CD8-positive, alpha-beta memory T cell (primary cell): ENCODE measurements at regions not wholly inside any gene's neighbourhood (a gene's known extent, or its start where the extent isn't known, plus 50 kb on each side); places are given as distances from the start of the nearest gene placed in this dataset.

Experiments
- CTCF ChIA-PET: fragments of 350-600 bp; sonication (Branson Sonifier 250); formaldehyde crosslinking; loops from one replicate; lab custom pipeline; 2021; ENCODE audit warnings: antibody characterized with exemption; lab: Charles Lee
- POLR2A ChIA-PET: fragments of 350-600 bp; sonication (Branson Sonifier 250); formaldehyde crosslinking; loops from one replicate; lab custom pipeline; 2021; ENCODE audit warnings: antibody characterized with exemption; lab: Charles Lee
- DNase-seq, 5 donors: peaks; one replicate each; pipeline versions ENCODE4 v3.0.0 to v3.0.0-alpha.2; 2020 to 2022; ENCODE audit warnings: mixed read lengths in 1 of 5
- H3K27ac ChIP-seq: one replicate; pipeline ENCODE4 v1.7.0; 2013; ENCODE audit warnings: low read depth, mild to moderate bottlenecking, low read length, moderate library complexity
- H3K27me3 ChIP-seq: 2 replicates; pipeline ENCODE4 v1.7.0; 2013; ENCODE audit warnings: low read length, mild to moderate bottlenecking; ENCODE audit not compliant: insufficient read depth, poor library complexity, severe bottlenecking
- H3K36me3 ChIP-seq: 2 replicates; pipeline ENCODE4 v1.7.0; 2013; ENCODE audit warnings: mild to moderate bottlenecking, low read length, moderate library complexity; ENCODE audit not compliant: insufficient read depth
- H3K4me1 ChIP-seq: 2 replicates; pipeline ENCODE4 v1.7.0; 2013; ENCODE audit warnings: mild to moderate bottlenecking, low read length, moderate library complexity; ENCODE audit not compliant: insufficient read depth
- H3K4me3 ChIP-seq: 2 replicates; pipeline ENCODE4 v1.7.0; 2013; ENCODE audit warnings: mild to moderate bottlenecking, low read length
- H3K9me3 ChIP-seq: 2 replicates; pipeline ENCODE4 v1.7.0; 2013; ENCODE audit warnings: mild to moderate bottlenecking, low read length
- H3K27ac Mint-ChIP-seq, 8 donors: one replicate each; pipeline ENCODE4 v1.8.0; 2020 to 2021; ENCODE audit warnings: mixed read lengths in 8 of 8, mild to moderate bottlenecking in 6 of 8, inconsistent platforms in 3 of 8, moderate library complexity in 3 of 8
- H3K27me3 Mint-ChIP-seq, 2 donors: one replicate each; pipeline ENCODE4 v1.8.0; 2020 to 2021; ENCODE audit warnings: mixed read lengths in 2 of 2, mild to moderate bottlenecking in 1 of 2, moderate library complexity in 1 of 2
- H3K36me3 Mint-ChIP-seq, 3 donors: one replicate each; pipeline ENCODE4 v1.8.0; 2020 to 2021; ENCODE audit warnings: mixed read lengths in 3 of 3, inconsistent platforms in 1 of 3, mild to moderate bottlenecking in 1 of 3
- H3K4me1 Mint-ChIP-seq, 3 donors: one replicate each; pipeline ENCODE4 v1.8.0; 2020 to 2021; ENCODE audit warnings: mixed read lengths in 3 of 3, inconsistent platforms in 1 of 3, mild to moderate bottlenecking in 1 of 3
- H3K4me3 Mint-ChIP-seq, 7 donors: one replicate each; pipeline ENCODE4 v1.8.0; 2020 to 2021; ENCODE audit warnings: mixed read lengths in 7 of 7, mild to moderate bottlenecking in 6 of 7, moderate library complexity in 4 of 7, inconsistent platforms in 2 of 7
- H3K9me3 Mint-ChIP-seq, 5 donors: one replicate each; pipeline ENCODE4 v1.8.0; 2020 to 2022; ENCODE audit warnings: mixed read lengths in 5 of 5, mild to moderate bottlenecking in 3 of 5, moderate library complexity in 2 of 5, inconsistent platforms in 1 of 5

GRCh38 chr10:129253865-129254179 is 213.2 kb upstream of the MGMT start:
- H3K27ac ChIP-seq, result no peak overlapping the region
- H3K27me3 ChIP-seq, result no peaks in the 10 kb centered on the region
- CTCF ChIA-PET, result no interaction called here
- POLR2A ChIA-PET, result no interaction called here
- H3K9me3 ChIP-seq, result no peaks in the 10 kb centered on the region
- no peaks in the 10 kb centered on the region for H3K36me3 ChIP-seq
- Mint-ChIP-seq H3K27ac (no peak overlapping the region), H3K4me1 (no peaks in the 10 kb centered on the region), H3K4me3 (no peak overlapping the region), H3K9me3 (peaks cover 0 to 5% (median 0%) of the 10 kb centered on the region in 5 donors), H3K27me3 (peaks cover 9 to 19% of the 10 kb centered on the region in 2 donors), H3K36me3 (no peaks in the 10 kb centered on the region)
- no peaks in the 10 kb centered on the region for H3K4me1 ChIP-seq
- no peak for DNase-seq
- H3K4me3 ChIP-seq, result no peak overlapping the region

DNA sequence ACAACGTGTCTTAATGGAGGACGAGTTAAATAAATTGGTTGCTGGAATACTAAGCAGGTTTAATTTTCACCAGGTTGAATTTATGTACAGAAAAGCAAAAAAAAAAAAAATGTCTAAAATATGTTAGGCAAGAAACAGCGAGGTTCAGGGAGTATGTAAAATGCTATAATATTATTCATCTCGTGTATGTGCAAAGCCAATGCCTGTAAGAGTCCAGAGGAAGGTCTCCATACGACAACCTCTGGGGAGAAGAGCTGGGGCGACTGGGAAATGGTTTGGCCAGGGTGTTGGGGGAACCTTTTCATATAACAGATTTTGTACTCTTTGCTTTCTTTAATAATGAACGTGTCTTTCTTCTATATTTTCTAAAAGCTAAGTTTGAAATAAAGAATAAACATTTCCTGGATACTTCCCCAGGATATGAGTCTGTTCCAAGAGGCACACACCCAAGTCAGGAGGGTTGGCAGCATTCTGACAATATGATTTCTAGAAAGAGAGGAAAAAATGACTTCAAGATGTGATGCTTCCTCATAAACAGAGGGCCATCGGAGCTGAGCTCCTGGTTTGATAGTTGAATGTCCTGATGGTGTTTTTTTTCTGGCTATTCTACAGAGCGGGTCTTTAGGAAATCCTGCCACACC is 208.6 kb upstream of the MGMT start:
- Mint-ChIP-seq H3K36me3 (no peaks in the 10 kb centered on the region), H3K9me3 (no peaks in the 10 kb centered on the region), H3K27ac (no peak overlapping the region), H3K4me3 (no peak overlapping the region), H3K27me3 (peaks cover 5 to 6% of the 10 kb centered on the region in 2 donors), H3K4me1 (no peaks in the 10 kb centered on the region)
- no peaks in the 10 kb centered on the region for H3K9me3 ChIP-seq
- no peak for DNase-seq
- no peak overlapping the region for H3K27ac ChIP-seq
- H3K4me1 ChIP-seq, result no peaks in the 10 kb centered on the region
- no peaks in the 10 kb centered on the region for H3K27me3 ChIP-seq
- H3K4me3 ChIP-seq, result no peak overlapping the region
- POLR2A ChIA-PET, result no interaction called here
- no peaks in the 10 kb centered on the region for H3K36me3 ChIP-seq
- CTCF ChIA-PET, result no interaction called here

- no peaks in the 10 kb centered on the region for H3K36me3 ChIP-seq
- Mint-ChIP-seq H3K9me3 (no peaks in the 10 kb centered on the region), H3K27ac (no peak overlapping the region), H3K27me3 (peaks cover 3 to 6% of the 10 kb centered on the region in 2 donors), H3K36me3 (no peaks in the 10 kb centered on the region), H3K4me3 (no peak overlapping the region), H3K4me1 (no peaks in the 10 kb centered on the region)
- no peak overlapping the region for H3K27ac ChIP-seq
- CTCF ChIA-PET, result no interaction called here
- no peaks in the 10 kb centered on the region for H3K27me3 ChIP-seq
- POLR2A ChIA-PET, result no interaction called here
- H3K4me1 ChIP-seq, result no peaks in the 10 kb centered on the region
- no peak overlapping the region for H3K4me3 ChIP-seq
- DNase-seq, result no peak
- H3K9me3 ChIP-seq, result no peaks in the 10 kb centered on the region
Observed at GRCh38 chr10:129259128-129259815, 207.8 kb upstream of the MGMT start.

DNA sequence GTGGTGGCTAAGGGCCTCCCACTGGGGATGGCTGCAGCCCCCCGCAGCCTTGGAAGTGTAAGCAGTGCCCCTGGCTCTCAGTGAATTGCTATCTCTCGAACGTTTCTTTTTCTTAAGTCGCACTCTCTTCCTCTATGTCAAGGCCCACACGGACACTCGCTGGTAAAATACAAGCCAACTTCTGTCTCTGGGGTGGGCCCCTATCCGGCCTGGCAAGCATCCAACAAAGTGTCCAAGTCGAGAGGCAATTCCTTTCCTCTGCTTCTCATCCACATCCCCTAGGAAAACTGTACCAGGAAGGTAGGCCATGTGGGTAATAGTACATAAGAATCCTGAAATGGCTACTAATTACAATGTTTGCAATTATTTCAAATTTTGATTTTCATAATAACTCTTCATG is 194.9 kb upstream of the MGMT start:
- Mint-ChIP-seq H3K4me3 (no peak overlapping the region), H3K27ac (no peak overlapping the region), H3K27me3 (peaks cover 2 to 4% of the 10 kb centered on the region in 2 donors), H3K4me1 (peaks cover 0 to 7% (median 7%) of the 10 kb centered on the region in 3 donors), H3K36me3 (no peaks in the 10 kb centered on the region), H3K9me3 (no peaks in the 10 kb centered on the region)
- no peaks in the 10 kb centered on the region for H3K27me3 ChIP-seq
- ChIA-PET CTCF (no interaction called here), POLR2A (interaction anchor here (0.5 kb wide), 1 partner anchor 62 kb away, joined by 4 read pairs; no protein-coding TSS in a partner anchor)
- no peak overlapping the region for H3K27ac ChIP-seq
- H3K36me3 ChIP-seq, result no peaks in the 10 kb centered on the region
- H3K4me3 ChIP-seq, result no peak overlapping the region
- no peak for DNase-seq
- H3K9me3 ChIP-seq, result no peaks in the 10 kb centered on the region
- H3K4me1 ChIP-seq, result no peaks in the 10 kb centered on the region

- Mint-ChIP-seq H3K36me3 (no peaks in the 10 kb centered on the region), H3K27ac (no peak overlapping the region), H3K27me3 (peaks cover 2 to 10% of the 10 kb centered on the region in 2 donors), H3K9me3 (no peaks in the 10 kb centered on the region), H3K4me3 (no peak overlapping the region), H3K4me1 (peaks cover 0 to 7% (median 7%) of the 10 kb centered on the region in 3 donors)
- H3K27ac ChIP-seq, result no peak overlapping the region
- no peaks in the 10 kb centered on the region for H3K4me1 ChIP-seq
- H3K4me3 ChIP-seq, result no peak overlapping the region
- no peak for DNase-seq
- CTCF ChIA-PET, result no interaction called here
- H3K9me3 ChIP-seq, result no peaks in the 10 kb centered on the region
- H3K36me3 ChIP-seq, result no peaks in the 10 kb centered on the region
- H3K27me3 ChIP-seq, result no peaks in the 10 kb centered on the region
- POLR2A ChIA-PET, result interaction anchor here (0.5 kb wide), 1 partner anchor 62 kb away, joined by 4 read pairs; no protein-coding TSS in a partner anchor
Observed at GRCh38 chr10:129272866-129273650, 194.0 kb upstream of the MGMT start.

DNA sequence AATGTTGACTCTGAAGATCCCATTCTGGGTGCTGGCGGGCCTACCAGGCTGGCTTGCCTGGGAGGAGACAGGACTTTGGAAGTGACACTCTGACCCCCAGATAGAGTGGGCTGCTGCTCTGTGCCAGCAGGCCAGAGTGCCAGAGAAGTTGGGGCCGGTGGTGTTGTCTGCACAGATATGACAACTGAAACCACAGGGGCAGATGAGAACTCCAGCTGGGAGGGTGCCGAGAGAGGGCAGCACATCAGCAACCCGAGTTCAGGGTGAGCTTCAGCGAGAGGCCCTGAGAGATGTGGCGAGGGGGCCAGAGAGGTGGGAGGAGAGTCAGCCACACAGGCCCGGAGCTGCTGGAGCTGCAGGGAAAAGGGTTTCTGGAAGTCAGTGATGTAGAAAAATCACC is 193.2 kb upstream of the MGMT start:
- Mint-ChIP-seq H3K27ac (no peak overlapping the region), H3K4me3 (no peak overlapping the region), H3K4me1 (peaks cover 0 to 7% (median 7%) of the 10 kb centered on the region in 3 donors), H3K9me3 (no peaks in the 10 kb centered on the region), H3K36me3 (no peaks in the 10 kb centered on the region), H3K27me3 (peaks cover 2 to 16% of the 10 kb centered on the region in 2 donors)
- no peaks in the 10 kb centered on the region for H3K9me3 ChIP-seq
- ChIA-PET POLR2A (no interaction called here), CTCF (no interaction called here)
- no peak overlapping the region for H3K27ac ChIP-seq
- no peak overlapping the region for H3K4me3 ChIP-seq
- H3K27me3 ChIP-seq, result no peaks in the 10 kb centered on the region
- no peak for DNase-seq
- no peaks in the 10 kb centered on the region for H3K36me3 ChIP-seq
- no peaks in the 10 kb centered on the region for H3K4me1 ChIP-seq

GRCh38 chr10:129274748-129275474 is 192.1 kb upstream of the MGMT start:
- H3K27ac ChIP-seq, result no peak overlapping the region
- Mint-ChIP-seq H3K36me3 (no peaks in the 10 kb centered on the region), H3K27me3 (peaks cover 2 to 21% of the 10 kb centered on the region in 2 donors), H3K9me3 (peaks cover 0 to 4% (median 0%) of the 10 kb centered on the region in 5 donors), H3K27ac (no peak overlapping the region), H3K4me1 (peaks cover 0 to 7% (median 7%) of the 10 kb centered on the region in 3 donors), H3K4me3 (peak overlapping the region in 1 of 7 donors; percentile 67)
- no peaks in the 10 kb centered on the region for H3K36me3 ChIP-seq
- no peaks in the 10 kb centered on the region for H3K9me3 ChIP-seq
- no peaks in the 10 kb centered on the region for H3K27me3 ChIP-seq
- ChIA-PET POLR2A (no interaction called here), CTCF (no interaction called here)
- H3K4me3 ChIP-seq, result no peak overlapping the region
- H3K4me1 ChIP-seq, result no peaks in the 10 kb centered on the region
- no peak for DNase-seq
